Gastroesophageal sphincter (tissue), 4 donors: ENCODE measurements at regions not wholly inside any gene's neighbourhood (a gene's known extent, or its start where the extent isn't known, plus 50 kb on each side); places are given as distances from the start of the nearest gene placed in this dataset.

ENCODE experiments used
- ATAC-seq: fragments of 150-250 bp; one replicate; pipeline ENCODE4 v1.9.1; 2016; ENCODE audit warnings: mild to moderate bottlenecking, moderate library complexity
- H3K27ac ChIP-seq, 4 donors: fragments of 200-600 bp; sonication (generic) in 3 of 4; 1 replicate in 3 of 4; 2 replicates in 1 of 4; pipeline ENCODE4 v1.5.1; 2016 to 2019
- H3K27me3 ChIP-seq: fragments of 200-600 bp; sonication (generic); one replicate; pipeline ENCODE4 v1.5.1; 2019
- H3K36me3 ChIP-seq, 2 donors: fragments of 200-600 bp; sonication (generic); one replicate each; pipeline ENCODE4 v1.5.1; 2019; ENCODE audit warnings: control low read depth in 1 of 2
- H3K4me1 ChIP-seq, 3 donors: fragments of 200-600 bp; sonication (generic); 1 replicate in 2 of 3; 2 replicates in 1 of 3; pipeline ENCODE4 v1.5.1; 2016 to 2019; ENCODE audit warnings: control low read depth in 2 of 3
- H3K4me3 ChIP-seq, 2 donors: fragments of 200-600 bp; sonication (generic); one replicate each; pipeline ENCODE4 v1.5.1; 2019; ENCODE audit warnings: mild to moderate bottlenecking in 1 of 2, moderate library complexity in 1 of 2
- H3K9me3 ChIP-seq, 3 donors: fragments of 200-600 bp; sonication (generic); one replicate each; pipeline ENCODE4 v1.5.1; 2017 to 2019; ENCODE audit warnings: control low read depth in 2 of 3
- CTCF ChIP-seq, 4 experiments: fragments of 200-600 bp in 2 of 4; fragments of 450-650 bp in 2 of 4; sonication (generic) in 1 of 4; IDR thresholded peaks; one replicate each; pipeline ENCODE4 v1.5.1; 2017 to 2019; ENCODE audit warnings: antibody characterized with exemption in 4 of 4, mild to moderate bottlenecking in 2 of 4, moderate library complexity in 2 of 4
- EP300 ChIP-seq: sonication (generic); formaldehyde crosslinking; IDR thresholded peaks from one replicate; pipeline ENCODE4 v1.6.1; 2017; ENCODE audit warnings: antibody characterized with exemption, mild to moderate bottlenecking
- POLR2A ChIP-seq, 2 donors: fragments of 450-650 bp; IDR thresholded peaks; one replicate each; pipeline ENCODE4 v1.6.1; 2017; ENCODE audit warnings: antibody characterized with exemption in 2 of 2, mild to moderate bottlenecking in 2 of 2, moderate library complexity in 1 of 2
- POLR2AphosphoS5 ChIP-seq: sonication (generic); formaldehyde crosslinking; IDR thresholded peaks from one replicate; pipeline ENCODE4 v1.6.1; 2017; ENCODE audit warnings: antibody characterized with exemption
- WGBS, 2 donors: methylation state at CpG; one replicate each; pipeline ENCODE4 v1.1.5; 2018; ENCODE audit warnings: low coverage in 1 of 2; 5-methylcytosine and 5-hydroxymethylcytosine counted together

GRCh38 chr2:5976531-5977065, 284.4 kb downstream of the SOX11 start:
- WGBS, 2 donors, result 74 to 86% methylated on average over 8 to 9 of the region's 9 CpGs
- no peak overlapping the region for H3K27ac ChIP-seq
- peaks cover 0 to 5% (median 0%) of the 10 kb centered on the region in 3 donors for H3K4me1 ChIP-seq

GRCh38 chr2:5977477-5977876, 285.3 kb downstream of the SOX11 start:
- TF ChIP-seq EP300 (no peak), CTCF (IDR thresholded peaks at IDR 0.05) (no peak), POLR2A (IDR thresholded peaks at IDR 0.05) (no peak), POLR2AphosphoS5 (no peak)
- peaks cover 21% of the 10 kb centered on the region for H3K27me3 ChIP-seq
- WGBS, 2 donors, result 38 to 100% methylated on average over 1 of the region's 2 CpGs

More at GRCh38 chr2:5976531-5977065, 284.4 kb downstream of the SOX11 start:
- no peak for ATAC-seq
- TF ChIP-seq POLR2A (IDR thresholded peaks at IDR 0.05), result no peak
- TF ChIP-seq POLR2AphosphoS5, result no peak
- no peak for TF ChIP-seq CTCF (IDR thresholded peaks at IDR 0.05)
- no peak for TF ChIP-seq EP300
- Histone ChIP-seq H3K9me3 (no peaks in the 10 kb centered on the region), H3K27me3 (peaks cover 13% of the 10 kb centered on the region), H3K36me3 (no peaks in the 10 kb centered on the region), H3K4me3 (no peak overlapping the region)

GRCh38 chr2:5978131-5978751, 286.1 kb downstream of the SOX11 start:
- Histone ChIP-seq H3K4me1 (peaks cover 0 to 8% (median 0%) of the 10 kb centered on the region in 3 donors), H3K4me3 (no peak overlapping the region), H3K27ac (no peak overlapping the region), H3K9me3 (no peaks in the 10 kb centered on the region), H3K36me3 (no peaks in the 10 kb centered on the region), H3K27me3 (peaks cover 29% of the 10 kb centered on the region)
- WGBS, 2 donors, result 60 to 93% methylated on average over 2 to 3 of the region's 4 CpGs
- TF ChIP-seq CTCF (IDR thresholded peaks at IDR 0.05) (no peak), POLR2A (IDR thresholded peaks at IDR 0.05) (no peak), POLR2AphosphoS5 (no peak), EP300 (no peak)
- no peak for ATAC-seq

More at GRCh38 chr2:5977477-5977876, 285.3 kb downstream of the SOX11 start:
- no peak overlapping the region for H3K4me3 ChIP-seq
- H3K9me3 ChIP-seq, result no peaks in the 10 kb centered on the region
- H3K27ac ChIP-seq, result no peak overlapping the region
- H3K4me1 ChIP-seq, result peaks cover 0 to 8% (median 0%) of the 10 kb centered on the region in 3 donors
- no peak for ATAC-seq
- H3K36me3 ChIP-seq, result no peaks in the 10 kb centered on the region

- TF ChIP-seq POLR2AphosphoS5 (no peak), POLR2A (IDR thresholded peaks at IDR 0.05) (no peak), EP300 (no peak), CTCF (IDR thresholded peaks at IDR 0.05) (no peak)
- Histone ChIP-seq H3K27me3 (peaks cover 51% of the 10 kb centered on the region), H3K4me1 (peaks cover 0 to 8% (median 0%) of the 10 kb centered on the region in 3 donors), H3K9me3 (no peaks in the 10 kb centered on the region), H3K4me3 (no peak overlapping the region), H3K27ac (no peak overlapping the region), H3K36me3 (no peaks in the 10 kb centered on the region)
- ATAC-seq, result no peak
- 59 to 64% methylated on average over 10 to 15 of the region's 16 CpGs for WGBS, 2 donors
These were observed 288.4 kb downstream of the SOX11 start for GRCh38 chr2:5980450-5981190.
